NCI-H524 (cell line): ENCODE measurements at regions not wholly inside any gene's neighbourhood (a gene's known extent, or its start where the extent isn't known, plus 50 kb on each side); places are given as distances from the start of the nearest gene placed in this dataset.
A peak's percentile ranks its signal among the peaks of the same experiment; 100 is the strongest.

ENCODE experiments used
- DNase-seq, 2 experiments: peaks; one replicate each; lab custom pipeline; 2025; lab: John Stamatoyannopoulos, UW

DNA sequence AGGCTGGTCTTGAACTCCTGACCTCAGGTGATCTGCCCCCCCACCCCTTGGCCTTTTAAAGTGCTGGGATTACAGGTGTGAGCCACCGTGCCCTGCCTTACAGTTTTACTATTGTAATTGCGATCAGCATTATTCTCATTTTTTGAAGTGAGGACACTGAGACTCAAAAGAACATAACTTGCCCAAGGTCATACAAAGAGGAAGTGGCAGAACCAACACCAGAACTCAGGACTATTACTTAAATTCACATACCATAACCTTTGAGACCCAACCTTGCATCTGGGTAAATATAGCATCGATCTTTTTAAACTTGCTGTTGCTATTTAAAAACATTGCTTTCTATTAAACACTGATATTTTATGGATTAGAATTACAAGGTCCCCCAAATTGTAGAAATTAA is 54.2 kb downstream of the FOXI1 start:
- DNase-seq = no peak

DNA sequence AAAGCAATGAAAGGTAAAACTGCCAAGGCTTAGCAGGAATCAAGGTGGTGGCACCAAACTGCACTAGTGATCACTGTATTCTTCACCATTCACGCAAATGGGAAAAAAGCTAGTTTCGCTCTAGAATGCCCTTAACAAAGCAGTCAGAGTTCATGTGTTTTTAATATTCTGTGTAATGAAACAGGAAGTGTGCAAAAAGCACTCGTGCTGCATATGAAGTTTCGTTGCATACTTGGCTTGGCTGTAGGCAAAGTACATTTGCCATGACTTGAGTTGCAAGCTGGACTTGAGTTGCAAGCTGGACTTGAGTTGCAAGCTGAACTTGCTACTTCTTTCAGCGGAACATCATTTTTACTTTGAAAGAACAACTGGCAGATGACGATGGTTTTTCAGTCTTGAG is 55.4 kb downstream of the FOXI1 start:
- DNase-seq = no peak

DNA sequence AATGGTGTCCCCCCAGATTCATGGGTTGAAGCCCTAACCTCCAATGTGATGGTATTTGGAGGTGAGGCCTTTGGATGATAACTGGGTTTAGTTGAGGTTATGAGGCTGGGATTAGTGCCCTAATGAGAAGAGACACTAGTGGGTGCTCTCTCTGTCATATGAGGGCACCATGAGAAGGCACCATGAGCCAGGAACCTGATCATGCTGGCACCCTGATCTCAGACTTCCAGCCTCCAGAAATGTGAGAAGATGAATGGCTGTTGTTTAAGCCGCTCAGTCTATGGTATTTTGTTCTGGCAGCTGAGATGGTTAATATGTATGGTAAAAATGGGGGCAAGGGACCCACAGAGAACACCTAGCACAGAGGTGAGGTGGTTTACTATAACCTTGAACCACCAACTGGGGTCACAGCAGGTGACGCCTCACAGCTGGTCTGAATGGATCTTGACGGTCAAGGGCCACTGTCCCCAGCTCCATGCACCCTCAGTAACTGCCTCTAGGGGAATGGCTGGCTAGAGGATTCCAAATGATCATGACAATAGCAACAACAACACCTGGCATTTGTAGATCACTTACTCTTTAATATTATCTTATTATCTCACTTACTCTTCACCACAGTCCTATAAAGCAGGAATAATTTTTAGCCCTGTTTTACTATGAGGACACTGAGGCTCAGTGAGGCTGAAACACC is 57.1 kb downstream of the FOXI1 start:
- DNase-seq = no peak

DNA sequence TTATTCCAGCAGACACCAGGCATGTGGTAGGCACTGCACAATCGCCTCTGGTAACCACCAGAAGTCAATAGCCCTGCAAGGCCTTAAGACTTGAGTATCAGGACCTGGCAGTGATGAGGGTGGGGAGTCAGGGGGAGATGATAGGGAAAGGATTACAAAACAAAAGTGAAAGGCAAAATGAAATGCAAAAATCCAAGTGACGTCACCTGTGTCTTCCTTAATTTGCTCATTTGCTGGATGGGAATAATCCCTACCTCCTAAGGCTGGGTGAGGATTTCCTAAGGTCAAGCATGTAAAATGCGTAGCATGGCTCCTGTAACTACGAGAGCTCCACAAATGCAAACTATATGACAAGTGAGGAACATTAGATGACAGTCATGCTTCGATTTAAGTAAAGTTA is 58.4 kb downstream of the FOXI1 start:
- DNase-seq = no peak

DNA sequence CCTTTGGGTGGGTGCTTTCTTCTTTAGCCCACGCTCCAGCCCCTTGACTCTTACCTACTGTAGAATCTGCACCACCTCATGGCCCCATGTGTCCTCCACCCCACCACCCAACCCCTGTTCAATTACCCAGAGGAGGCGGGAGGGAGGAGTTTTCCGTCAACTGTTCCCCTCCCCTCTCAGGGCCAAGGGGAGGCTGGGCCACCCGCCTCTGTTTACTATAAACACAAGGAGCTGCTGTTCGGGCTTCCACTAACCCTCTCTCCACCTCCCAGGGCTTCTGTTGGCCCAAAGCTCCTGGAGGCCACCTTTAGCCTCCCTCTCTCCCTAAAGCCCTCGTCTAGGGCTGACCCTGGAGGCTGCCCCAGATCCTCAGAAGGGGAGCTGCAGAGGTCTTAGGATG is 59.2 kb downstream of the FOXI1 start:
- no peak for DNase-seq

DNA sequence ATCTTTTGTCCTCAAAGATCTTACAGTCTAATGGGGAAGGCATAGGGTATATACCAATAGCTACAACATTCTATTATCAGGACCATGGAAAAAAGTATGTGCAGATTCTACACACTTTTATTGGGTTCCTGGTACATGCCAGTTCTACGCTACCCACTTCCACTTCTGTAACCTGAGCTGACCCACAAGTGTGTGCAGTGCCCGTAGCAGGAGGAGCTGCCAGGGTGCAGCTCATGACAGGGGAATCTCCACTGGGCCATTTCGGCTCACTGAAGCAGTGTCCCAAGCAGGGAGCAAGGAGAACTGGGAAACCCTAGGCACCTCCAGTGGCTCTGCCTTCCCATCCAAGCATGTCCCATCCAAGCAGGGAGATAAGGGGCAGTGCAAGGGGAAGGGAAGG is 60.4 kb downstream of the FOXI1 start:
- DNase-seq = no peak

DNA sequence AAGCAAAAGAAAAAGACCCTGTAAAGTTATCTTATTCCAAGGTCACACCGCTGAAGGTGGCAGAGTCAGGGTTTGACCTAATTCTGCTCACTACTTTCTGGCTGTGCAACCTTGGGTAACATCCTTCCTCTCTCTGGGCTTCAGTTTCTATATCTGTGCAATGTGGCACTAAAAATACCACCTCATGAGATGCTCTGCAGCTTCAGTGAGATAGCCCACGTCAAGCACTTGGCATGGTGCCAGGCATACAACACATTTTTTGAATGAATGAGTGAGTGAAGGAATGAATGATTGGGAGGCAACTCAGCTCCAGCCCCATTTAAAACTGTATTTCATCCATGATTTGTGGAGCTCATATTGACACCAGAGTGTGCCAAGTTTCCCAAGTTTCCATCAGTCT is 62.3 kb downstream of the FOXI1 start:
- DNase-seq = no peak

DNA sequence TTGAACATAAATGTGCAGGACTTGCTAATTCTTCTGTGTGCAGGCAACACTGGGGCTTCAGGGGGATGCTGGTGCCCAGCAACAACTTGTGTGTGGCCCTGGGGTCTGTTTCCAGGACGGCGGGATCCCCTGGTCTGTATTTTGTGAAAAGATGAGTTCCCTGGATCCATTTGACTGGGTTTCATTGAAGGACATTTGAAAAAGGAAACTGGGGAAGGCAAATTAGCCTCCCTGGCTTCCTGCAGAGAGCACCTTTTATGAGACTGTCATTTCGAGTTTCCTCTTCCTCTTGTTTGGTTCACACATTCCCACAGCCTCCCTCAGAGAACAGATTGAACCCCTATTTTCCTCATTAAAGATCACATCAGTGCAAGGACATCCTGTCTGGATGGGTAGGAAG is 63.1 kb downstream of the FOXI1 start:
- no peak for DNase-seq

DNA sequence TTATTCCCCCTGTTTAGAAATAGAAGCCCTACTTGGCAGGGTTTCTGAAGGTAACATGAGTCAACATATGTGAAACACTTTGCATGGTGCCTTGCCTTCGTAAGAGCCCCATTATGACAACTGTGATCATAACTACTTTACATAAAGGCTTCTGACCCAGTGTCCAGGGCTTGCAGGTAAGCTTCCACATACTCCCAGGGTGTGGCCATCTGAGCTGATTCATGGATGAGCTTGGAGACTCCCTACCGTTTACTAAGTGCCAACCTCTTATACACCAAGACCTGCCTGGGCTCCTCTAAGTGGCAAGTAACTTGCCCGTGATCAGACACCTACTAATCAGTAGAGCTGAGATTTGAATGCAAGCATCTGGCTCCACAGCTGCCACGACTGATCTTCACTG is 62.8 kb upstream of the C5orf58 start:
- peak in 1 of 2 experiments; percentile 93 for DNase-seq

DNA sequence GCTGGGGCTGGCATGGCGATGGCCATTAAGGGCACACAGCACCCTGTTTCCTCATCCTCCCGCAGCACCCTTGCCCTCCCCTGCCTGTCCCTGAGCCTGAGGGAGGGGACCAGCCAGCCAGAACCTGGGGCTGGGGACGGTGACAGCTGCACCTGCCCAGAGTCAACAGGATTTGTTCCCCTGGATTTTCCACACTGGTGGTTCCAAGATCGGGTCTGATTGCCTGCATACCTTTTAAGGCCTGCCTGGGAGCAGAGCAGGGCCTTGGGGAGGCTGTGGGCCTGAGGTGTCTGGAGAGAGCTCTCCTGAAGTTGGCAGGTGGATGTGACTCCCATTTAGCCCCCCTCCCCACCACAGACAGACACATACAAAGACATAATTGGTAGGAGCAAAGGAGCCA is 61.0 kb upstream of the C5orf58 start:
- DNase-seq = peak in 1 of 2 experiments; percentile 46

DNA sequence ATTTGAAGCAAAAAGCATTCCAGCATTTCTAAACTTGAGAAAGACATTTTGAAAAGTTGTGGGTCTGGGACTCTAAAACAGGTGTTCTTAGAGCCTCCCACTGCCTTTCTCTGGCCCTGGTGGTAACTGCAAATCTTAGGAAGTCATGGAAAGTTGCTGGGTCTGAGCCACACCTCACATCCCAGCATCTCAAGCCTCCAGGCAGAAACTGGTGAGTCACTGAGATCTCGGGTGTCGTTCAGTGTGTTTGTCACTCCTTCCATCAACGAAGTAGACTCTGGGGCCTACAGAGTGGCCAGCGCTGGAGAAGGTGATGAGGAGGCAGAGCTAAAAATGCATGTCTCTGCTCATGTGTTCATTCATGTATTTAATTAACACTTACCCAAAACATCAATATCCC is 59.6 kb upstream of the C5orf58 start:
- no peak for DNase-seq

DNA sequence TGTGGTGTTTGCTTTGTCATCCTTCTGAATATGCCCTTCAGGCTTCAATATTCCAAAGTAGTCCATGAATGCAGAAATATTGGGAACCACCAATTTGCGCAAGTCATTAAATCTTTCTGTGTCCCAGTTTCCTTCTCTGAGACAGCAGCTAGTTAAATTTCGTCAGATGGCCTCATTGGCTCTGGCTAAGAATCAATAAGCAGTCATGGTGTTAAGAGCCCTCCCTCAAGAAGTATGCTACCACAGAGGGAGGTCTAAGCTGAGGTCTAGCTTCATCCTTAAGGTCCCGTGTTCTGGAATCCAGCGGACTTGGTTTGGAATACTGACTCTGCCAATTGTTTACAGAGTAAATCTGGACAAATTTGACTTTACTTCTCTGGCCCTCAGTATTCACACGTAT is 59.1 kb upstream of the C5orf58 start:
- DNase-seq = no peak

DNA sequence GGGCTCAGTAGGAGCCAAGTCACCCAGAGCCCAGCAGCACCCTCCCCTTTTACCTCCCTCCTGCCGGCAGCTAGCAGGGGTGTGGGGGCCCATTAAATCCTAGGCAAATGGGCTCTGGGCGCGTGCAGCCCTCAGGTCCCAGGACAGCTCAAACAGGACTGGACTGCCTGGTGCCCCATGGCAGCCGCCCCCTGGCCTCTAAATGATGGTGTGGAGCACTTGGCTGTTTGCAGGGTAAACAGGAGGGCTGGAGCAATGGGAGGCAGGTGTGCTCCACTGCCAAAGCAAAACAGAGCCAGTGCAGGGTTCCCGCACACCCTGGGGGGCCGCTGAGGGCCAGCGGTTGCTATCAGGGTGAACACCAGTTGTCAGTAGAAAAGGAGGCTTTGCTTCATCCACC is 55.9 kb upstream of the C5orf58 start:
- no peak for DNase-seq

DNA sequence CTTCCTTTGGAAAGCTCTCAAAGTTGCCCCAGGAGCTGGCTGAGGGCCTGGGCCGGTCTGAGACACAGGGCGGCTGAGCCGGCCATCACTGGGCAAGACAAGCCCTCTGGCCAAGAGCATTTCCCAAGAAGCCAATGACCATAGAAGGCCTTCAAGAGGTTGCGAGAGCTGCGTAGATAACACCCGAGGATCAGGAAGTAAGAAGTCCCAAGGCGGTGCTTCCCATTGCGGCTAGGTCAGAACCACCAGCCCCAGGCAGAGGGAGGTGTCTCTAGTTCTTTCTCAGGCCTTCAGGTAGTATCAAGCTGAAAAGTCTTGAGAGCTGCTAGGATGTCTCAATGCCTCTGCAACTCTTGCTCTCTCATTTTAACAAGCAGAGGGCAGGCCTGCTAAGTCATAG is 54.0 kb upstream of the C5orf58 start:
- DNase-seq = no peak

DNA sequence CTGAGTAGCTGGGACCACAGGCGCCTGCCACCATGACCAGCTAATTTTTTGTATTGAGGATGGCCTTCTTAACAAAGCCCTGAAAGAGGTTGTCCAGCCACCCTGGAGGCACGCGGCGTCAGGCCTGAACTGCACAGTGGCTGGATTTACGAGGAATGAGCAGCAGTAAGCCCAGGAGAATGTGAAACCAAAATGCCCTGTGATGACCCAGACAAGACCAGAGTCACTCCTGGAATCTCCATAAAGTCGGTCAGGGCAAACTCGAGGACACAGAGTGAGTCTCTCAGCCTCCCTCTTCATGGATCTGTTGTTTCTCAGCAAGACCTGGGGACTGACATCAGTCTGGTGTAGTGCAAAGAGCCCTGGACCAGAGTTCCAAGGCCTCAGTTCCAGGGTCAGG is 53.2 kb upstream of the C5orf58 start:
- DNase-seq = no peak

DNA sequence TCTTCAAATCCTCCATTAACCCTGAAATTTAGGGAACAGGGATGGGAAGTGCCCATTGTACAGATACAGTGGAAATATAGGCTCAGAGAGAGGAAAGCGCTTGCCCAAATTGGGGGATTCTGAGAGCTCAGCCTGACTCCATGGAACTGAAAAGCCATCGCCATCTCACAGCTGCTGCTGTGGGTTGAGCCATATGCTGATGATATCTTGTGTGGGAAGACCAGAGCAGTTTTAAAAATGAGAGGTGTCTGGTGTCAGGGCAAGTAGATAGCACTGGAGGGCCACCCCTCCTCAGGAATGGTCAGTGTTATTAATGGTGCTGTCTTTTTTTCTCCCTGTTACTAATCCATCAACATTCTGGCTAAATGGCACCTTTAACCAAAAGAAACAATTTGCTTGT is 50.9 kb upstream of the C5orf58 start:
- DNase-seq = peak in 1 of 2 experiments; percentile 34

DNA sequence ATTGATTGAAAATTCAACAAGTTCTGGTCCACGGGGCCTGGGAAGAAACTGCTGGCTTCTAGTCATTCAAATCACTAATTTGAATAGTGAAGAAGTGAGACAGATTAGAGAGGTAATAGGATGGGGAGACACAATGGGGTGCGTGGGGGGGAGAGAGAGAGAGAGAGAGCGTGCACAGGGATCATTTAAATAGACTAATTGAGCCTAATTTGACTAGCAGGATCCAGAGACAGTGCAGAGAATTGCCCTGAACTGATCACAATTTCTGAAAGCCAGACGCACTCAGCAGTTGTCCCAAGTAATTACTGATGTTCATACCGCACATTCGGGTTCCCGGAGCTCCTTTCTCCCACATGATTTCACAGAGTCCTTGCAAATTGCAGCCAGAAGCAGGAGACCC is 50.3 kb upstream of the C5orf58 start:
- no peak for DNase-seq
